Epithelial cell of proximal tubule (primary cell): ENCODE measurements at regions not wholly inside any gene's neighbourhood (a gene's known extent, or its start where the extent isn't known, plus 50 kb on each side); places are given as distances from the start of the nearest gene placed in this dataset.
"Not testable (repeated sequence)": the region's sequence is repeated elsewhere in the genome, so short reads cannot be mapped to it uniquely, and the experiment has no call there.

ENCODE experiments used
- DNase-seq: peaks from one replicate; pipeline ENCODE4 v3.0.0-alpha.2; 2011; ENCODE audit warnings: low read depth
- H3K4me3 ChIP-seq: 2 replicates; pipeline ENCODE4 v1.5.1; 2011; ENCODE audit warnings: low read depth, mild to moderate bottlenecking, low read length
- CTCF ChIP-seq: conservative IDR thresholded peaks from 2 replicates; pipeline ENCODE4 v1.5.1; 2012; ENCODE audit warnings: low read depth, mild to moderate bottlenecking, low read length

GRCh38 chr11:82195283-82195682 is 538.4 kb downstream of the FAM181B start:
- H3K4me3 ChIP-seq, result no peak overlapping the region
- DNase-seq, result no peak
- no peak for TF ChIP-seq CTCF

GRCh38 chr11:82194521-82194920 is 539.1 kb downstream of the FAM181B start:
- DNase-seq, result no peak
- no peak for TF ChIP-seq CTCF
- no peak overlapping the region for H3K4me3 ChIP-seq

- TF ChIP-seq CTCF, result no peak
- DNase-seq, result no peak
- H3K4me3 ChIP-seq, result no peak overlapping the region
Measured at GRCh38 chr11:82191695-82192094, 542.0 kb downstream of the FAM181B start.

- no peak for DNase-seq
- H3K4me3 ChIP-seq, result no peak overlapping the region
- TF ChIP-seq CTCF, result no peak
Measured at GRCh38 chr11:82185925-82186324, 547.7 kb downstream of the FAM181B start.

GRCh38 chr11:82184966-82185365 is 548.7 kb downstream of the FAM181B start:
- no peak for TF ChIP-seq CTCF
- H3K4me3 ChIP-seq, result no peak overlapping the region
- DNase-seq, result no peak

- no peak for TF ChIP-seq CTCF
- no peak for DNase-seq
- H3K4me3 ChIP-seq, result no peak overlapping the region
Measured at GRCh38 chr11:82183346-82183745, 550.3 kb downstream of the FAM181B start.

- DNase-seq, H3K4me3 ChIP-seq: not testable (repeated sequence)
Measured at GRCh38 chr11:82182697-82183096, 551.0 kb downstream of the FAM181B start.

- not testable (repeated sequence) for H3K4me3 ChIP-seq, DNase-seq
Measured at GRCh38 chr11:82181796-82182195, 551.9 kb downstream of the FAM181B start.
